ENCODE measurements at regions not wholly inside any gene's neighbourhood (a gene's known extent, or its start where the extent isn't known, plus 50 kb on each side); places are given as distances from the start of the nearest gene placed in this dataset.

GRCh38 chr18:66826211-66826610 is 222.3 kb upstream of the CDH19 start:
- DNase-seq = peak; percentile 99

GRCh38 chr18:66825347-66825746 is 221.5 kb upstream of the CDH19 start:
- no peak for DNase-seq

- DNase-seq = no peak
Observed at GRCh38 chr18:66819235-66819634, 215.3 kb upstream of the CDH19 start.

- DNase-seq = no peak
Observed at GRCh38 chr18:66813138-66813537, 209.2 kb upstream of the CDH19 start.

GRCh38 chr18:66795051-66795450 is 191.2 kb upstream of the CDH19 start:
- peak; percentile 86 for DNase-seq

- DNase-seq = no peak
Observed at GRCh38 chr18:66792466-66792865, 188.6 kb upstream of the CDH19 start.

GRCh38 chr18:66780609-66781008 is 176.7 kb upstream of the CDH19 start:
- DNase-seq = no peak

GRCh38 chr18:66778048-66778447 is 174.2 kb upstream of the CDH19 start:
- no peak for DNase-seq

- no peak for DNase-seq
Observed at GRCh38 chr18:66769375-66769774, 165.5 kb upstream of the CDH19 start.

- DNase-seq = no peak
Observed at GRCh38 chr18:66764230-66764629, 160.3 kb upstream of the CDH19 start.

- no peak for DNase-seq
Observed at GRCh38 chr18:66761166-66761565, 157.3 kb upstream of the CDH19 start.

GRCh38 chr18:66760559-66760958 is 156.7 kb upstream of the CDH19 start:
- no peak for DNase-seq

GRCh38 chr18:66759050-66759828 is 155.3 kb upstream of the CDH19 start:
- DNase-seq = no peak

- no peak for DNase-seq
Observed at GRCh38 chr18:66757946-66758345, 154.1 kb upstream of the CDH19 start.

GRCh38 chr18:66754335-66754734 is 150.4 kb upstream of the CDH19 start:
- no peak for DNase-seq

- DNase-seq = no peak
Observed at GRCh38 chr18:66752733-66753132, 148.8 kb upstream of the CDH19 start.

GRCh38 chr18:66749481-66750035 is 145.7 kb upstream of the CDH19 start:
- peak; percentile 53 for DNase-seq

- DNase-seq = peak; percentile 83
Observed at GRCh38 chr18:66749030-66749429, 145.1 kb upstream of the CDH19 start.

- DNase-seq = no peak
Observed at GRCh38 chr18:66742832-66743231, 138.9 kb upstream of the CDH19 start.

GRCh38 chr18:66735933-66736332 is 132.0 kb upstream of the CDH19 start:
- no peak for DNase-seq

- no peak for DNase-seq
Observed at GRCh38 chr18:66734451-66734850, 130.6 kb upstream of the CDH19 start.

- no peak for DNase-seq
Observed at GRCh38 chr18:66731890-66732289, 128.0 kb upstream of the CDH19 start.

- DNase-seq = no peak
Observed at GRCh38 chr18:66729442-66730239, 125.8 kb upstream of the CDH19 start.

GRCh38 chr18:66728951-66729350 is 125.1 kb upstream of the CDH19 start:
- DNase-seq = no peak
